HepG2 (cell line): ENCODE measurements at regions not wholly inside any gene's neighbourhood (a gene's known extent, or its start where the extent isn't known, plus 50 kb on each side); places are given as distances from the start of the nearest gene placed in this dataset.

ENCODE experiments used
- BHLHE40 ChIP-seq: IDR thresholded peaks from 2 replicates; pipeline ENCODE4 v1.6.1; 2011; ENCODE audit warnings: low read length, improper control_type of control experiment
- CTCF ChIP-seq: sonication (generic); formaldehyde crosslinking; IDR thresholded peaks from 2 replicates; pipeline ENCODE4 v1.5.0; 2020; ENCODE audit warnings: mild to moderate bottlenecking, missing genetic modification reagents, moderate library complexity
- E2F1 ChIP-seq: sonication (generic); formaldehyde crosslinking; IDR thresholded peaks from 2 replicates; pipeline ENCODE4 v1.5.0; 2020; ENCODE audit warnings: missing genetic modification reagents
- ELF1 ChIP-seq: sonication (generic); formaldehyde crosslinking; IDR thresholded peaks from 2 replicates; pipeline ENCODE4 v1.4.0; 2020; ENCODE audit warnings: missing genetic modification reagents
- HDAC6 ChIP-seq: fragments of 200-600 bp; sonication (generic); IDR thresholded peaks from 2 replicates; pipeline ENCODE4 v1.7.0; 2017; ENCODE audit warnings: mild to moderate bottlenecking, antibody characterized with exemption, low read length, low read depth
- KLF15 ChIP-seq: sonication (generic); formaldehyde crosslinking; IDR thresholded peaks from 2 replicates; pipeline ENCODE4 v1.8.1; 2023; ENCODE audit warnings: borderline replicate concordance, mild to moderate bottlenecking, inconsistent platforms, missing genetic modification reagents, mixed read lengths
- PHF21A ChIP-seq: sonication (generic); formaldehyde crosslinking; IDR thresholded peaks from 2 replicates; pipeline ENCODE4 v1.5.0; 2020; ENCODE audit warnings: mild to moderate bottlenecking, missing genetic modification reagents
- RFX5 ChIP-seq: IDR thresholded peaks from 2 replicates; pipeline ENCODE4 v1.6.1; 2011; ENCODE audit warnings: low read depth, low read length, improper control_type of control experiment
- SAP130 ChIP-seq: IDR thresholded peaks from 2 replicates; pipeline ENCODE4 v1.6.1; 2016; ENCODE audit warnings: low read depth
- SIN3B ChIP-seq: fragments of 150-350 bp; IDR thresholded peaks from 2 replicates; pipeline ENCODE4 v1.6.1; 2014; ENCODE audit warnings: low read length
- SNAPC5 ChIP-seq: sonication (generic); formaldehyde crosslinking; IDR thresholded peaks from 2 replicates; pipeline ENCODE4 v1.8.1; 2023; ENCODE audit warnings: mild to moderate bottlenecking, missing genetic modification reagents, borderline replicate concordance
- YY1 ChIP-seq: IDR thresholded peaks from 2 replicates; pipeline ENCODE4 v1.6.1; 2011; ENCODE audit warnings: low read length, low read depth, moderate library complexity, mild to moderate bottlenecking; ENCODE audit not compliant: insufficient read depth, insufficient replicate concordance
- ZBTB20 ChIP-seq: sonication (generic); formaldehyde crosslinking; IDR thresholded peaks from 2 replicates; pipeline ENCODE4 v1.8.1; 2023; ENCODE audit warnings: missing genetic modification reagents, low read depth, mild to moderate bottlenecking, borderline replicate concordance
- ZNF615 ChIP-seq: sonication (generic); formaldehyde crosslinking; IDR thresholded peaks from 2 replicates; pipeline ENCODE4 v1.5.0; 2020; ENCODE audit warnings: mild to moderate bottlenecking, missing genetic modification reagents, borderline replicate concordance

- TF ChIP-seq SAP130 (CRISPR knock-in tag) (no peak), HDAC6 (no peak), CTCF (CRISPR knock-in tag) (no peak), SNAPC5 (CRISPR knock-in tag) (no peak), YY1 (no peak), ZBTB20 (CRISPR knock-in tag) (no peak), PHF21A (CRISPR knock-in tag) (no peak), BHLHE40 (no peak), ZNF615 (CRISPR knock-in tag) (no peak), RFX5 (no peak), SIN3B (no peak), E2F1 (no peak), KLF15 (CRISPR knock-in tag) (no peak), ELF1 (CRISPR knock-in tag) (no peak)
These were observed 738.1 kb upstream of the PRKX start for GRCh38 chrX:4451591-4451990.
